KMS-11 (cell line): ENCODE measurements at regions not wholly inside any gene's neighbourhood (a gene's known extent, or its start where the extent isn't known, plus 50 kb on each side); places are given as distances from the start of the nearest gene placed in this dataset.

Source experiments
- H2AFZ ChIP-seq: fragments of 200-600 bp; sonication (generic); 2 replicates; pipeline ENCODE4 v1.6.1; 2016; ENCODE audit warnings: antibody characterized with exemption, mixed run types, low read depth
- H3K27ac ChIP-seq: fragments of 200-600 bp; sonication (generic); 2 replicates; pipeline ENCODE4 v1.6.1; 2016; ENCODE audit warnings: mild to moderate bottlenecking, mixed run types
- H3K27me3 ChIP-seq: fragments of 200-600 bp; sonication (generic); 2 replicates; pipeline ENCODE4 v1.6.1; 2017; ENCODE audit warnings: mild to moderate bottlenecking, low read depth, mixed run types, moderate library complexity; ENCODE audit not compliant: insufficient read depth
- H3K36me3 ChIP-seq: fragments of 200-600 bp; sonication (generic); 2 replicates; pipeline ENCODE4 v1.6.1; 2017; ENCODE audit warnings: mild to moderate bottlenecking, mixed run types; ENCODE audit not compliant: insufficient read depth
- H3K4me1 ChIP-seq: fragments of 200-600 bp; sonication (generic); 2 replicates; pipeline ENCODE4 v1.6.1; 2016; ENCODE audit warnings: mild to moderate bottlenecking, low read depth, mixed run types; ENCODE audit not compliant: poor library complexity, severe bottlenecking
- H3K4me2 ChIP-seq: fragments of 200-600 bp; sonication (generic); 2 replicates; pipeline ENCODE4 v1.7.0; 2016; ENCODE audit warnings: mild to moderate bottlenecking, mixed run types
- H3K4me3 ChIP-seq: fragments of 200-600 bp; sonication (generic); IDR thresholded peaks from 2 replicates; pipeline ENCODE4 v1.6.1; 2017; ENCODE audit warnings: low read depth, low read length, mixed read lengths; ENCODE audit not compliant: insufficient read depth
- H3K79me2 ChIP-seq: fragments of 200-600 bp; sonication (generic); 2 replicates; pipeline ENCODE4 v1.6.1; 2016; ENCODE audit warnings: low read depth, mixed run types; ENCODE audit not compliant: insufficient read depth
- H3K9ac ChIP-seq: fragments of 200-600 bp; sonication (generic); 2 replicates; pipeline ENCODE4 v1.6.1; 2016; ENCODE audit warnings: mild to moderate bottlenecking, mixed run types
- H4K20me1 ChIP-seq: fragments of 200-600 bp; sonication (generic); 2 replicates; pipeline ENCODE4 v1.6.1; 2016; ENCODE audit warnings: mild to moderate bottlenecking, mixed run types; ENCODE audit not compliant: insufficient read depth
- TF ChIP-seq, protein P1 (sequence below): fragments of 200-600 bp; sonication (generic); conservative IDR thresholded peaks from 2 replicates; pipeline ENCODE4 v1.6.1; 2017; ENCODE audit warnings: low read depth, mild to moderate bottlenecking, antibody characterized with exemption, low read length, moderate library complexity, mixed read lengths

DNA sequence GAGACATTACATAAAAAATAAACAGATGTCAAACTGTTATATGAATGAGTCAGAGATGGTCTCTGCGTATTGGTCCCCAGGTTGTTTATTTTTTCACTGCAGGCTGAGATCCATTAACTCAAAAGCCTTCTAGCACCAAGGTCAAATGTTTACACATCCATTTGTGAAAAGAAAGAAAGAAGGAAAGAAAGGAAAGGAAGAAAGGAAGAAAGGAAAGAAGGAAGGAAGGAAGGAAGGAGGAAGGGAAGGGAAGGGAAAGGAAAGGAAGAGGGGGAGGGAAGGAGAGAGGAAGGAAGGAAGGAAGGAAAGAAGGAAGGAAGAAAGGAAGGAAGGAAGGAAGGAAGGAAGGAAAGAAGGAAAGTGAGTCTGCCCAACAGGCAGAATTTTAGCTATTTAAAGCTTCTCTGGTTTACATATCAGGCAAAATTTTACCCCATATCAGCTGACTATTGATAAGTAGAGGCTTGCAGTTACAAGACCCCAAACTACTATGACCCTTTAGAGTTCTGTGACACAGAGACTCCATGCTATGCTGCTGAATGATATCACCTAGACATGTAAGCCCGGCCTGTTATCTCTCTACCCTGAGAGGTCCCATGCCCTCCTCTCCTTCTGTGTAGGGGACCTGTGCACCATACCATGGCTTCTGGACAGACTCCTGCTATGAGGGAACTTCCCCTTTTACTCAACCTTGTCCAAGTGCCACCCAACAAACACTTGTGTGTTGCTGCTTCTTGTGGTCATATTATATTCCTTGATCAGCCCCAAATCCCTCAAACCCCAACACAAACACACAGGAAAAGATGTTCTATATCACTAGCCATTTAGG is 59.0 kb downstream of the DRD1 start:
- no peak overlapping the region for H3K4me2 ChIP-seq
- no peaks in the 10 kb centered on the region for H4K20me1 ChIP-seq
- H2AFZ ChIP-seq: no peak overlapping the region
- no peaks in the 10 kb centered on the region for H3K27me3 ChIP-seq
- H3K4me3 ChIP-seq: no peak overlapping the region
- H3K27ac ChIP-seq: no peak overlapping the region
- TF ChIP-seq, protein P1, sequence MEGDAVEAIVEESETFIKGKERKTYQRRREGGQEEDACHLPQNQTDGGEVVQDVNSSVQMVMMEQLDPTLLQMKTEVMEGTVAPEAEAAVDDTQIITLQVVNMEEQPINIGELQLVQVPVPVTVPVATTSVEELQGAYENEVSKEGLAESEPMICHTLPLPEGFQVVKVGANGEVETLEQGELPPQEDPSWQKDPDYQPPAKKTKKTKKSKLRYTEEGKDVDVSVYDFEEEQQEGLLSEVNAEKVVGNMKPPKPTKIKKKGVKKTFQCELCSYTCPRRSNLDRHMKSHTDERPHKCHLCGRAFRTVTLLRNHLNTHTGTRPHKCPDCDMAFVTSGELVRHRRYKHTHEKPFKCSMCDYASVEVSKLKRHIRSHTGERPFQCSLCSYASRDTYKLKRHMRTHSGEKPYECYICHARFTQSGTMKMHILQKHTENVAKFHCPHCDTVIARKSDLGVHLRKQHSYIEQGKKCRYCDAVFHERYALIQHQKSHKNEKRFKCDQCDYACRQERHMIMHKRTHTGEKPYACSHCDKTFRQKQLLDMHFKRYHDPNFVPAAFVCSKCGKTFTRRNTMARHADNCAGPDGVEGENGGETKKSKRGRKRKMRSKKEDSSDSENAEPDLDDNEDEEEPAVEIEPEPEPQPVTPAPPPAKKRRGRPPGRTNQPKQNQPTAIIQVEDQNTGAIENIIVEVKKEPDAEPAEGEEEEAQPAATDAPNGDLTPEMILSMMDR: no peak
- H3K4me1 ChIP-seq: no peaks in the 10 kb centered on the region
- H3K9ac ChIP-seq: no peak overlapping the region
- no peaks in the 10 kb centered on the region for H3K79me2 ChIP-seq
- H3K36me3 ChIP-seq: no peaks in the 10 kb centered on the region

DNA sequence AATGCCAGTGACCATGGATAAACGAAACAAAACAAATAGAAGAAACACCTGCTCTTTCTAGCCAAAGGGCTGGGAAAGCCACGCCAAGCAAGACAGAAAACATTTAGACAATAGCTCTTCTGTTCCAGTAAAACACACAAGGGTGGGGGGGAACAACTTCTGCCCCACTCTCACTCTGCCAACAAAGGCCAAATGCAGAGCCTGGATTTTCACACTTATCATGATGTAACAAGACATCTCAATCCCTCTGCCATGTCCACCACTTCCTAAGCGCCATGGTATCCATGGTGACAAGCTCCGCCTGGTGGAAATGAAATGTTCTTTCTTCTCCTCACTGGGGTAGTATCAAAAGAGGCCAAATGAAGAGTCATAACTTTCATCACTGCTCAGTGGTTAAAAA is 60.6 kb downstream of the DRD1 start:
- Histone ChIP-seq H3K9ac (no peak overlapping the region), H3K36me3 (no peaks in the 10 kb centered on the region), H4K20me1 (no peaks in the 10 kb centered on the region), H2AFZ (no peak overlapping the region), H3K27ac (no peak overlapping the region), H3K4me2 (no peak overlapping the region), H3K79me2 (no peaks in the 10 kb centered on the region), H3K27me3 (no peaks in the 10 kb centered on the region), H3K4me1 (no peaks in the 10 kb centered on the region), H3K4me3 (no peak overlapping the region)
- TF ChIP-seq, protein P1: no peak

DNA sequence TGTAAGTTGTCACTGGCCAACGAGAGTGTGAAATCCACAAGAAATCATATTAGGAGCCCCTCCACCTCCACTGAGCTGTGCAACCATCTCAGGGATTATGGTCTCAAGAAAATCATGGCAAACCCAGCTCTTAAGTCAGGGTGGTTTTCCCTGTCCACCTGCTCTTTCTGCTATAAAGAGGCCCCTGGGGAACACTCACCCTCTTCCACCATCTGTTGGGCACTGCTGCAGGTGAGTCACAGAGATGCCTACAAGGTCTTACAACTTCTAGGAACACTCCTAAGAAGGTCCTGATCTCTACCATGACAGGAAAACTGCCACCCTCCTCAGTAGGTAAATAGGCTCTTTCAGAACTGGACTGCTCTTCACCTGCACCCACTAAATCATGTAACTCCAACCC is 61.8 kb downstream of the DRD1 start:
- Histone ChIP-seq H3K27ac (no peak overlapping the region), H3K4me1 (no peaks in the 10 kb centered on the region), H3K36me3 (no peaks in the 10 kb centered on the region), H3K4me3 (no peak overlapping the region), H3K9ac (no peak overlapping the region), H2AFZ (no peak overlapping the region), H3K4me2 (no peak overlapping the region), H3K27me3 (no peaks in the 10 kb centered on the region), H4K20me1 (no peaks in the 10 kb centered on the region), H3K79me2 (no peaks in the 10 kb centered on the region)
- TF ChIP-seq, protein P1: no peak

DNA sequence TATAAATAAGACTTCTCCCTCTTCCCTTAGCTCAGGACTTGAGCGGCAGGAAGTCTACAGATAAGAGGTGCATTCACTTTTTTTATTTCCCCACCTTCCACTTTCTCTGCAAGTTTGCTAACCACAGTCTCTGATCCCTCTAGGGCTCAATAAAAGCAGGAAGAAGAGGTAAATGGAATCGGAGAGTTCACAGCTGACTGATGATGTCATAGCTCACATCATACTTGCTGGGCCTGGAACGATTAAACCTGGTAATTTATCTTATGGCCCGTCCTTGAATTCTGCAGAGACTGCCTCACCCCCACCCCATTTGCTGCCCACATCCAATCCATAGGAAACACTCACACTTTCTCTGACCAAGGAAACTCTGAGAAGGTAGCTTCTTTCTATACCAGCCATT is 62.9 kb downstream of the DRD1 start:
- H4K20me1 ChIP-seq: no peaks in the 10 kb centered on the region
- H3K36me3 ChIP-seq: no peaks in the 10 kb centered on the region
- H3K27me3 ChIP-seq: no peaks in the 10 kb centered on the region
- no peaks in the 10 kb centered on the region for H3K79me2 ChIP-seq
- TF ChIP-seq, protein P1: no peak
- no peak overlapping the region for H3K4me3 ChIP-seq
- H3K27ac ChIP-seq: no peak overlapping the region
- no peak overlapping the region for H3K4me2 ChIP-seq
- H2AFZ ChIP-seq: no peak overlapping the region
- no peaks in the 10 kb centered on the region for H3K4me1 ChIP-seq
- no peak overlapping the region for H3K9ac ChIP-seq
